HG03103 (cell line): ENCODE measurements at regions not wholly inside any gene's neighbourhood (a gene's known extent, or its start where the extent isn't known, plus 50 kb on each side); places are given as distances from the start of the nearest gene placed in this dataset.
"Not testable (repeated sequence)": the region's sequence is repeated elsewhere in the genome, so short reads cannot be mapped to it uniquely, and the experiment has no call there.

ENCODE experiments used
- ATAC-seq: cut with Tn5 transposase; IDR thresholded peaks from one replicate; pipeline ENCODE4 v1.9.1; 2021; ENCODE audit warnings: low read depth; ENCODE audit not compliant: unreplicated experiment

DNA sequence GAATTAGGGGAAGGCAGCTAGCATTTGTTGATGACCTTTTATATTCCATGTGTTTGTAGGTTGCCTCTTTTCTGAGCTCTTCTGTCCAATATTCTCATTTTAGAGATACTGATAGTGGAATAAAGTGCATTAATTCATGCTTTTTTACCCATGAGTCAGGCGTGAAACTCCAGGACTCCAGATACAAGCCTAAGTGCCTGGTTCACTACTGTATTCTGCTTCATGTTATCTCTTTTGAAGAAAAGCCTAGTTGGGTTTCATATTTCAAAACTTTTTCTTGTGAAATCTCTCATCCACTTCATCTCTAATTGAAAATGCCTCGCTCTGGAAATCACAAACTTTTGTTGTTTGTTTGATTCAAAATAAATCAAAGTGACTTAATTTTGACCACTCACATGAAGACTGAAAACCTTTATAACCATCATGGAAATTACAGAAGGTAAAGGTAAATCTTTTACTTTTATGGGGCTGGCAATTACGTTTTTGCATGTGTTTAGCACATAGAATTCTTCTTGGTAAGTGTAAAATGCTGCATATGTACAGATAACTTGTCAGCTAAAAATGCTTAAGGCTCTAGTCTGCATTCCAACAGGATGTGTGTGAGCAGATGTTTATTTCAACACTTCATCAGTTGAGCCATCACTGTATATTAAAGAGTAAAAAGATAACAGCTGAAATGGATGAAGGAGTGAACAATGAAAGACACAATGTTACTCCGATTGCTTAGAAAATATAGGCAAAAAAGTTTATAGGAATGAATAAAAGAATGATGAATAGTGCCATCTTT is 961.8 kb upstream of the CELF2 start:
- no peak for ATAC-seq

DNA sequence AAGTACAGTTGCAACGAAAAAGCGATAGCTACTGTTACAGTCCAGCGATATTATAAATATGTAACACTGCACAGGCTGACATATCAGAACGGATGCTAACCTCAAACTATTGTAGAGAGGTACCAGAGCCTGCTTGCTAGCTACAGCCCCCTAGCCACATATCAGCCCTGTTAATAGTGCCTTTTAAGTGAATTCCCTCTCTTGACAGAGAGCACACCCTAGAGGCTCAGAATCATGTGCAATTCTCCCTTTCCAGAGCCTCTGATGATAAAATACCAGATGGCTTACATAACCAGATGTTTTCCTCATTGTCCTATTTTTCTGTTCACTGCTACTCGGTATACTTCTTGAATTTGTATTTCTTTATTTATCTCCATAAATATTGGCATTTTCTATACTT is 960.7 kb upstream of the CELF2 start:
- no peak for ATAC-seq

DNA sequence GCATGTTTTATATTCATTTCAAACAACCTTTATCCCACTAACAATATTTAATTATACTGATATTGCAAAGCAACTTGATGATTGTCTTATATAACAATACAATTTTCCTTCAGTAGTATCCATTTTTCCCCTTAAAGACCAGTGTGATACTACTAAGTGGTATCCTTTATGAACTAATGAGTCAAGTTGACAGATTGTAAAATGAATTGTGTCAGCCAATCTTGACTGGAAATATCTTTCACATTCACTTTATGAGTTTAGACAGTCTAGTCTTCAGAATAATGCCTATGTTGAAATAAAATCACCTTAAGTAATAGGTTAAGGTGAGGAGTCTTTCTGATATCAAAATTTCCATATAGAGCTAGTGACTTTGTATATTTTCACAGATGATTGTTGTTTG is 950.0 kb upstream of the CELF2 start:
- no peak for ATAC-seq

DNA sequence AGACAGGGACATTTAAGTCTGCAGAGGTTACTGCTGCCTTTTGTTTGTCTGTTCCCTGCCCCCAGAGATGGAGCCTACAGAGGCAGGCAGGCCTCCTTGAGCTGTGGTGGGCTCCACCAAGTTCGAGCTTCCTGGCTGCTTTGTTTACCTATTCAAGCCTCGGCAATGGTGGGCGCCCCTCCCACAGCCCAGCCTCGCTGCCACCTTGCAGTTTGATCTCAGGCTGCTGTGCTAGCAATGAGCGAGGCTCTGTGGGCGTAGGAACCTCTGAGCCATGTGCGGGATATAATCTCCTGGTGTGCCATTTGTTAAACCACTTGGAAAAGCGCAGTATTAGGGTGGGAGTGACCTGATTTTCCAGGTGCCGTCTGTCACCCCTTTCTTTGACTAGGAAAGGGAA is 942.8 kb upstream of the CELF2 start:
- not testable (repeated sequence) for ATAC-seq

DNA sequence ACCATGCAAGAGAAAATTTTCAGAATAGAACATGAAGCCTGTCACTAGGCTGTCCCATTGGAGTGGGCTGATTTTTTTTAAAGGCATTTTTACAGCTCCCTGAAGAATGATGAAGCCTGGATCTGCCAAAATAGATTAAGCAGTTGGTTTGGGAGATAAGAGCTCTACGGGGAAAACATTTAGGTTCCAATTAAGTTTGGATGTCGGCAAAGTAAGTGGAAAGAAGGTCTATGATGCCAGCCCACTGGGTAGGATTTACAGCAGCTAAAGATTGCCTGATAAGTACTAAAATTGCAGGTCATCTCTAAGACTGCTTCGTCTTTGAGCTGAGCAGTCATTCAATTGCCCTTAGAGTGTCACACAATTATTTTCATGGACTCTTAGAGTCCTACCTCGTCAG is 939.2 kb upstream of the CELF2 start:
- ATAC-seq = no peak

DNA sequence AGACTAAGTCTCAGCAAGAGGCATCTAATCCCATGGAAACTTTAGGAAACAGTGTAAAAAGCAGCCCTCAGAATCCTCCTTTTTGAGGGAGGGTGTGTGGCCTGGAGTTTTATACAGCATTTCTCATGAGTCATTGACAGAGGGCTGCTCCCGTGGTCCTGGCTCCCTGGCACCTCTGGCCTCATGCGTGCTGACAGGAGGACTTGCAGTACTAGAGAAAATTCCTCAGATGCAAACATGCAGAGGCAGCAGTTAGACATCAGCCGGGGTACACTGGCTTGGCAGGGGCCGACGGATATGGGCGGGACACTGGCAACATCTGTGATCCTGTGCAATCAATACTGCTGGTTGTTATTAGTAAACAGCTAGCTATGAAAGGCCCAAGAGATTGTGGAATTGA is 925.1 kb upstream of the CELF2 start:
- no peak for ATAC-seq

DNA sequence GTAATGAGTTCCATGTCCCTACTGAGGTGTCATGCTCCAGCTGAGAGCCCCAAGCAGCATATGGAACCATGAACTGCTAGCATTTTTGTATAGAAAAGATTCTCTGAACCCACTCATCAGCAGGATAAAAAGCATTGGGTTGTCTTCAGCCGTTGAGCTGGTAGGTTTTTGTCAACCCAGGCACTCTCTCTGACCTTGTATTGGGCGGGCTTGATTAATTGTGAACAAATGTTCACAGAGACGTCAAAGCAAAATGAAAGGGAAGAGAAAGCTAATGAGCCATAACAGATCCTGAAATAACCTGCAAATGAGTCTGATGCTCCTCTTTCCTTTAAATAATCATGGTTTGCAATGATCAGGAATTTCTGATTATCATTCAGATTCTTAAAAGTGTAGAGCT is 924.7 kb upstream of the CELF2 start:
- no peak for ATAC-seq

DNA sequence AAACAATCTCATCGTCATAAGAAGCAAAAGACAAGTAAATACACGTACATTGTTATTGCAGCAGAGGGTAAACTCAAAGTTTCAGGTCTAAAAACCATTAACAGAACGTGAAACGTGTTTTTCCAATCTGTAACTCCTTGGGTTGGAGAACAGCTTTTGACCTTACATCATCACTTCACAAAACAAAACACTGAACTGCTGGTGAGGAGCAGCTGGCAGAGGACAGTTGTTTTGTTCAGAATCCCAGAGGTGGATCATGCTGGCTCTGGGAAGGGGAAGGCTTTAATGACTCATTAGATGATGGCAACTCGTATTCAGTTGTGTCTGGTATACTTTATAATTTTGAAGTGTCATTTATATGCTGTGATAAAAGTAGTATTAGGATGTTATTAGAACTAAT is 923.0 kb upstream of the CELF2 start:
- ATAC-seq = no peak

DNA sequence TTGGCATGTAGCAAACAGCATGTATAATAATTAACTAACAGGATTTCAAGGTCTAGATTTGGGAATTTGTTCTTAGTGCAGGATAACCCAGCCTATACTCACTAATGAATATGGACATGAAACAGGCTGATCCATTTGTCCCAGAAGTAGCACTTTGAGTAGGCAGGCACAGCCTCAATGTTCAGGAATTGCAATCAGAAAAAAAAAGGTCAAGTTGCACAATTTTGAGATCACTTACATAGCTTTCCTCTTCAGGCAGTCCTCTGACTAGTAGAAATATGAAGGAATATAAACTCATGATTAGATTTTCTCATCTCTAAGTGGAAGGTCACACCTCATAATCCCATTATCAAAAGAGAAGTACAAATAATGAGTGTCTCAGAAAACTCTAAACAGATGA is 921.4 kb upstream of the CELF2 start:
- no peak for ATAC-seq

DNA sequence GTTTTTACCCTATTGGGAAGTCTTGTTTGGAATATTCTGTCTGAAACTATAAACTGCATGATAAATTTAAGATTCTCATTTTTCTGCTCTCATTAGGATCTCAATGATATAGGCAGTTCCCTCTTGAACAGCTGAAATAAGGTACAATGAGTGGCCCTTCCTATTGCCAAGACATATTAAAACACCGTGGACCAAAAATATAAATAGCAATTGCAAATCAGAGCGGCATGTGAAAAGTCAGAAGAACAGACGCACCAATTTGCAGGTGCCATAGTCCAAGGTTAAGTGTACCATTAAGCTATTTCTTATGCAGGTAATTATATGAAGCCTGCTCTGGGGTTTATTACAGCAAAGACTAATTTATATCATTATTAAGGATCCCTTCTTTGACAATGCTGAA is 920.8 kb upstream of the CELF2 start:
- ATAC-seq = no peak

DNA sequence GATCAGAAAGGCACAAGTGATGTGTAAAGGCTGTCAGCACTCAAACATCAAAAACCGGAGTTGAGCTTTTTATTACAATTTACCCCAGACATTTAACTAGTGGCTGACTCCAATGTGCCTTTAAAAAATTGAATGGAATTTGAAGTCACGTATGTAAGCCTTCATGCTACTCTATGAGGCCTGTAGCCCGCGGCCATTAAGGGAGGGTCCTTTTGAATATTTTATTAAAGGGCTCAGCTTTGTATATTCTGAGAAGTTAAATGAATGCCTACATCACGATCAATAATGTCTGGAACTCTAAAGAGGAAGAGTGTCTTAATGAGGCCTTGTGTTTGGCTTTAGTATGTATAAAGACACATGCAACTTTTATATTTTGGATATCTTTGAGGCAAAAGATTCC is 916.6 kb upstream of the CELF2 start:
- no peak for ATAC-seq

DNA sequence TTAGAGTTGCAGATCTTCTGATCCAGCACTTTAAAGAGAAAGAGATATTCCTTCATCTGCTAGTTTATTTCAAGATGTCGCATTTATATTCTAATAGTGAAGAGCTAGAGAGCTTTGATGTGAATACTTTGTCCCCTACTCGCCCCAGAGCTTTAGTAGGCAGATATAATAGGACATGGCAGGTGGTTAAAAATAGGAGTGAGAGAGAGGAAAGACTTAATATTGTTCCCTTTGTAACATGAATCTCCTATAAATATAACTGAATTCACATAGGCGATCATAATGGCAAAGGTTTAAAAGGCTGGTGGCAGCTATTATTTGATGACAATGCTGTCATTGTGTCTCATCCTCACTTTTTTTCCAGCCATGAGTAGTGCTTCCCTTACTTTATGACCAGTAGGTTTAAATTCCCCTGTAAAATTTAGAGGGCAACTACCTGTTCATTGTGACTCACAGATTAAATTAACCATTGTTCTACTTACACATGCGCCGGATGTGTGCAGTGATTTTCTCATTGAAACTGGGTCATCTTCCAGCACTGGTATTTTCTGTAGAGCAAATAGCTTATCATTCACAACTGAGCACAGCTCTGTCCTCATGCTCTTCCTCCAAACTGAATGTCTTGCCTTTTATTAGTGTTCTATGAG is 906.7 kb upstream of the CELF2 start:
- ATAC-seq = no peak

DNA sequence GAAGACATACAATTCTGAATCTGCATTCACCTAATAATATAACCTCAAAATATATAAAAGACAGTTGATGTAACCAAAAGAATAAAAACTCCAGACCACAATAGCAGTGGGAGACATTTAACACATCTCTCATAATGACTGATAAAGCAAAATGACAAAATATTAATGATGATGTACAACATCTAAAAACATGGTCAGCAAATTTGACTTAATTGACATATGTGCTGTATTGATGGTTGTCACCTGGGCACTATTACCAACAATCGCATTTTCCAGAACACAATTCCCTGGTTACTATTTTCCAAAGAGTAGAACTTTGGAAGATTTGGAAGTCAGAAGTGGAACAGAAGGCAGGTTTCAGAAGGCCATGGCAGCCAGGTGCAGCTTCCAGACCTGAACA is 899.5 kb upstream of the CELF2 start:
- no peak for ATAC-seq

DNA sequence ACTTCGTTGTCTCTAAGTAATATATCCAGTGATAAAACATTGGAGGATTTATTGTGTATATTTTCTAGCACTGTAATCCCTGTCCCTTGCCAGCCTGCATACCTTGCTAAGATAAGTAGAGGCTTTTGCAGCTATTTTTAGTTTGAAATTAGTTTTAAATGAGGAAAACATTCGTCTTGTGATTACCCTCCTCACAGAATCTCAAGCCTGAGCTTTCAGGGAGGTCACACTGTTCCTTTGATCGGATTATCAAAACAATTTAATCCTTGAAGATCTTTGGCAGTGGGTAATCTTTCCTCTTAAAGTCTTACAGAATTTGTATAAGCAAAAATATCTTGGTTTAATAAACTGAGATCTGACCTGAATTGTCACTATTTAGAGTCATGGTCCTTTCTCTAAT is 897.0 kb upstream of the CELF2 start:
- no peak for ATAC-seq

DNA sequence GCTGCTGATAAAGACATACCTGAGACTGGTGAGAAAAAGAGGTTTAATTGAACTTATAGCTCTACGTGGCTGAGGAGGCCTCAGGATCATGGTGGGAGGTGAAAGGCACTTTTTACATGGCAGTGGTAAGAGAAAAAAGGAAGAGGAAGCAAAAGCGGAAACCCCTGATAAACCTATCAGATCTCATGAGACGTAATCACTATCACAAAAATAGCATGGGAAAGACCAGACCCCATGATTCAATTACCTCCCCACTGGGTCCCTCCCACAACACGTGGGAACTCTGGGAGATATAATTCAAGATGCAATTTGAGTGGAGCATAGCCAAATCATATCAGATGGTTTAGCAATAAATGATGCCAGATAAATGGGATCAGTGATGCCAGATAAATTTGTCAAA is 892.0 kb upstream of the CELF2 start:
- ATAC-seq = no peak

DNA sequence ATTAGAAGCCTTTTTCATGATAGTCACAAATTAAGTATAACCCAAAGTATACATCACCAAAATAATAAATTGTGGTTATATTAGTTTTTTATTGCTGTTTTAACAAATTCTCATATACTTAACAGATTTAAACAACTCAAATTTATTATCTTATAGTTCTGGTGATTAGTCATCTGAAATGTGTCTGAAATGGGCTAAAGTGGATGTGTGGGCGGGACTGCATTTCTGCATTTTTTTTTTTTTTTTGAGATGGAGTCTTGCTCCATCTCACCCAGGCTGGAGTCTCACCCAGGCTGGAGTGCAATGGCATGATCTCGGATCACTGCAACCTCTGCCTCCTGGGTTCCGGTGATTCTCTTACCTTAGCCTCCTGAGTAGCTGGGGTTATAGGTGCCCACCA is 891.5 kb upstream of the CELF2 start:
- no peak for ATAC-seq

DNA sequence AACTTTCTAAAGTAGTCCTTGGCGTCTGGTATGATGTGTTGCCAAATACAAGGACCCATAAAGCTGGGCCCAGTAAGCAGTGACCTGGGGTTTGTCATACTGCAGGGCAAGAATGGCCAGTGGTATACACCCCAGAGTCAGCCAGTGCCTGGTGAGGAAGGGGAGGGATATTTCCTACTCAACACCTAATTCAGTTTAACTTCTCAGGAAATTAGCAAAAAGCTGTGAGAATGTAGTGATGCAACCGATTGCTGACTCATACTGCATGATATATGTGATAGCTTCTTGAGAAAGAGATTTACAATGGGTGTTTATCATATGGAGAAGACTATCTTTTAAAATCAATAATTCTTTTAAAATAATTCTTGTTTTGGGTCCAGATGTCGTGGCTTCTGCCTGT is 889.3 kb upstream of the CELF2 start:
- no peak for ATAC-seq

DNA sequence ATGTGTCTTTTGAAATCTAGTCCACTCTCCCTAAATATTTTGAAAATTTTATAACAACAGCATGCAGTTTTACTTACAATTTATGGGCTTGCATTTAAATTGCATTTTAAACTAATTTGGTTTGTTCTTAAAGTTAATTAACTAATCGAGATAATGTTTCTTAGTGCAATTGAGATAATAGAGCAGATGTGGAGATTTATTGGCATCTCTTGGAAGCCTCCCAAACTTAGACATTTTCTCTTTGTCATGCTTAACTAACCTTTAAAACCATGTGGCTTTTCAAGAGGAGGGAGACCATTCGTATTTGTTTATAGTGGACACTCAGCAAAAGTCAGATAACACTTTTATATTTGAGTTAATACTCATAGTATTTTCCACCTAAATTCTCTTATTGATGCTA is 887.0 kb upstream of the CELF2 start:
- ATAC-seq = no peak

DNA sequence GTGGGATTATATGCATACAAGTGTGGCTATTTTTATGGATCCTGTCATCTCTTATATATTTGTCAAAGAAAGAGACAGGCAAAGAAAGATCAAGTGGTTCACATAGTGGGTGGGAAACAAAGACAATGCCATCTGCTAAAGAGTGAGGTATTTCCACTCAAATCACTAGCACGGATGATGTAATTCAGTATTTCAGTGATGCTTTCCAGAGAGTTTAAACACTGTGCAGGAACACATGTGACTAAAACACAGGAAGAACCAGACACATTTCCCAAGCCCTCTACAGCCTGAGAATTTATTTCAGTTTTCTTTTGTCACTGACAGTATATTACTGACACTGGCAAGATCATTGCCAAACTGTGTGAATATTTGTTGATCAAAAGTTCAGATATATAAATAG is 885.7 kb upstream of the CELF2 start:
- no peak for ATAC-seq

DNA sequence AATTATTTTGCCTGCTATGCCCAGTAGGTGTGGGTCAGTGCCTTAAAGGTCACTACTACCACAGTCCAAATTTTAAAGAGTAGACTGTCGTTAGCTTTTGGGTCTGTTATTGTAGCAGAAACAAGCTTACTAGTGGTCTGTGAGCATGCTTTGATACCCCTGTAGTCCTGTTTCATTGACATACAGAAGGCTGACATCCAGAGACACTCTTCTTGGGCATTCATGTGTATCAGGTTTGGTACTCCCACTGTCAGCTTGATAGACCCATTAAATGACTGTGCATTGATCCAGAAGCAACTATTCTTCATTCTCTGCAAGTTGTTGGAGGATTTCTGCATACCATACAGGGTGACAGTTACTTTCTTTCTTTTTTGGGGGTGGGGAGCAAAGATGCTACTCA is 884.4 kb upstream of the CELF2 start:
- ATAC-seq = no peak

DNA sequence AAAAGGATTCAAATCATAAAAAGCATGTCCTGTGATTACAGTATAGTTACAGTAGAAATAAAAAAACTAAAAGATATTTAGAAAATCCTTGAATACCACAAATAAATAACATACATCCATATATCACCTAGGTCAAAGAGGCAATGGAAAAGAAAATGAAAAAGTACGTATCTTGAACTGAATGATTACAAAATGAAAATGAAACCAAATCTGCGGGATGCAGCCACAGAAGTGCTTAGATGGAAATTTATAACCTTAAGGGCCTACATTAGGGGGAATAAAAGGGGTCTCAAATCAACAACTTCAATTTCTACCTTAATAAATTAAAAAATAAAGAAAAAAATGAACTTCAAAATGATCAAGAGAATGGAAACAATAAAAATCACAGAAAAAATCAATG is 879.0 kb upstream of the CELF2 start:
- ATAC-seq = no peak

DNA sequence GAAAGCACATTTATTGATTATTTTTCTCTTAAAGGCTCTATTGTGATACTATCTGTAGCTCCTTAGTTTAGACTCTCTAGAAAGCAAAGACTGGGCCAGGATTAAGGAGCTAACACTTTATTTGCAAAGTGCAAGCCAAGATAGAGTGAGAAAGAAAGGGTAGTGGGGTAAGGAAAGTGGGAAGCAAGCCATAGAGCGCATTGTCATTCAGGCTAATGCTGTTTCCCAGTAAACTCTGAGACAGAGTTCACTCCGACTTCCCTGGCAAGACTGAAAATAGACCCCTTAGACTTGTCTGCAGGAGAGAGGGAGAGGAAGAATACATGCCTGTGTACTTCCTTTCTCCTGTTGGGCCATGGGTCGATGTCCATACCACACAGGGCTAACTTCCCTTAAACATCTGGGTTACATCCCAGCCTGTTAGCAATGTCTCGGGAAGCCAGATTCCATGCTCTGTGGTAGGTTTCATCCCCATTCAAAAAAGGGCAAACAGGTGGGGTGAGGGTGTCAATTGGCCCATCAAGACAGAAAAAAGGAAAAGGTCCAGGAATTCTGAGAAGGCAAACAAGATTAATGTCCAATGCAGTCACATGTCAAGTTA is 875.8 kb upstream of the CELF2 start:
- ATAC-seq = no peak
